DOHH2 (cell line): ENCODE measurements at regions not wholly inside any gene's neighbourhood (a gene's known extent, or its start where the extent isn't known, plus 50 kb on each side); places are given as distances from the start of the nearest gene placed in this dataset.

Experiments used
- H3F3A ChIP-seq: fragments of 200-600 bp; sonication (generic), shearing (Covaris generic); 2 replicates; pipeline ENCODE4 v1.6.0; 2016; ENCODE audit warnings: antibody characterized with exemption, mild to moderate bottlenecking; ENCODE audit not compliant: control insufficient read depth, insufficient read depth
- H3K27ac ChIP-seq: fragments of 200-600 bp; sonication (generic); 2 replicates; pipeline ENCODE4 v1.5.1; 2014; ENCODE audit warnings: low read depth, mild to moderate bottlenecking, low read length, moderate library complexity
- H3K27me3 ChIP-seq: fragments of 200-600 bp; sonication (generic); 2 replicates; pipeline ENCODE4 v1.6.1; 2014; ENCODE audit warnings: mild to moderate bottlenecking, low read length, mixed read lengths; ENCODE audit not compliant: control insufficient read depth
- H3K36me3 ChIP-seq: fragments of 200-600 bp; sonication (generic); 2 replicates; pipeline ENCODE4 v1.6.1; 2014; ENCODE audit warnings: mild to moderate bottlenecking, low read length, moderate library complexity, mixed read lengths; ENCODE audit not compliant: control insufficient read depth
- H3K4me1 ChIP-seq: fragments of 200-600 bp; sonication (generic); 2 replicates; pipeline ENCODE4 v1.6.1; 2014; ENCODE audit warnings: mild to moderate bottlenecking, low read length, mixed read lengths; ENCODE audit not compliant: control insufficient read depth
- H3K4me2 ChIP-seq: fragments of 200-600 bp; sonication (generic); 2 replicates; pipeline ENCODE4 v1.6.0; 2014; ENCODE audit warnings: mild to moderate bottlenecking, low read length, moderate library complexity
- H3K4me3 ChIP-seq: fragments of 200-600 bp; sonication (generic); 2 replicates; pipeline ENCODE4 v1.5.1; 2014; ENCODE audit warnings: mild to moderate bottlenecking, low read length, mixed read lengths
- H3K79me2 ChIP-seq: fragments of 200-600 bp; sonication (generic); 2 replicates; pipeline ENCODE4 v1.6.1; 2014; ENCODE audit warnings: mild to moderate bottlenecking, low read length, mixed read lengths; ENCODE audit not compliant: control insufficient read depth
- H3K9me2 ChIP-seq: fragments of 200-600 bp; sonication (generic); replicated peaks from 2 replicates; pipeline ENCODE4 v1.6.1; 2014; ENCODE audit warnings: mild to moderate bottlenecking, low read length, mixed read lengths; ENCODE audit not compliant: control insufficient read depth
- H3K9me3 ChIP-seq: fragments of 200-600 bp; sonication (generic); 2 replicates; pipeline ENCODE4 v1.6.1; 2014; ENCODE audit warnings: antibody characterized with exemption, low read length, mixed read lengths; ENCODE audit not compliant: control insufficient read depth, insufficient read depth
- H4K20me1 ChIP-seq: fragments of 200-600 bp; sonication (generic); 2 replicates; pipeline ENCODE4 v1.6.0; 2014; ENCODE audit warnings: low read depth, mild to moderate bottlenecking, antibody characterized with exemption, low read length, moderate library complexity; ENCODE audit not compliant: control insufficient read depth, insufficient read depth
- CTCF ChIP-seq: fragments of 200-600 bp; sonication (generic); IDR thresholded peaks from one replicate; pipeline ENCODE4 v1.5.1; 2014; ENCODE audit warnings: antibody characterized with exemption, mild to moderate bottlenecking, low read depth, low read length; ENCODE audit not compliant: poor library complexity, severe bottlenecking
- EZH2phosphoT487 ChIP-seq: fragments of 200-600 bp; sonication (generic); IDR thresholded peaks from 2 replicates; pipeline ENCODE4 v1.6.1; 2017; ENCODE audit warnings: borderline replicate concordance, mild to moderate bottlenecking, antibody characterized with exemption, low read length, moderate library complexity, mixed read lengths

GRCh38 chr3:161573136-161573535, 76.5 kb downstream of the OTOL1 start:
- Histone ChIP-seq H3F3A (no peaks in the 10 kb centered on the region), H3K79me2 (no peaks in the 10 kb centered on the region), H4K20me1 (no peaks in the 10 kb centered on the region), H3K27me3 (no peaks in the 10 kb centered on the region), H3K36me3 (no peaks in the 10 kb centered on the region), H3K27ac (no peak overlapping the region), H3K4me3 (no peak overlapping the region), H3K9me3 (no peaks in the 10 kb centered on the region), H3K9me2 (no peaks in the 10 kb centered on the region), H3K4me1 (no peaks in the 10 kb centered on the region), H3K4me2 (no peak overlapping the region)
- TF ChIP-seq CTCF (no peak), EZH2phosphoT487 (no peak)

- H3K9me2 ChIP-seq = no peaks in the 10 kb centered on the region
- no peaks in the 10 kb centered on the region for H4K20me1 ChIP-seq
- H3K27me3 ChIP-seq = no peaks in the 10 kb centered on the region
- H3K9me3 ChIP-seq = no peaks in the 10 kb centered on the region
- no peaks in the 10 kb centered on the region for H3F3A ChIP-seq
- no peaks in the 10 kb centered on the region for H3K36me3 ChIP-seq
- no peak overlapping the region for H3K4me2 ChIP-seq
- H3K27ac ChIP-seq = no peak overlapping the region
- H3K79me2 ChIP-seq = no peaks in the 10 kb centered on the region
- H3K4me3 ChIP-seq = no peak overlapping the region
- no peaks in the 10 kb centered on the region for H3K4me1 ChIP-seq
- TF ChIP-seq CTCF (no peak), EZH2phosphoT487 (no peak)
Observed at GRCh38 chr3:161575901-161576300, 79.3 kb downstream of the OTOL1 start.

GRCh38 chr3:161576311-161576710, 79.7 kb downstream of the OTOL1 start:
- no peaks in the 10 kb centered on the region for H3K79me2 ChIP-seq
- no peaks in the 10 kb centered on the region for H3K9me3 ChIP-seq
- H3K27me3 ChIP-seq = no peaks in the 10 kb centered on the region
- no peak overlapping the region for H3K27ac ChIP-seq
- no peaks in the 10 kb centered on the region for H4K20me1 ChIP-seq
- no peaks in the 10 kb centered on the region for H3K4me1 ChIP-seq
- TF ChIP-seq CTCF (no peak), EZH2phosphoT487 (no peak)
- no peaks in the 10 kb centered on the region for H3F3A ChIP-seq
- no peak overlapping the region for H3K4me2 ChIP-seq
- no peak overlapping the region for H3K4me3 ChIP-seq
- no peaks in the 10 kb centered on the region for H3K36me3 ChIP-seq
- H3K9me2 ChIP-seq = no peaks in the 10 kb centered on the region
